NCI-H526 (cell line): ENCODE measurements at regions not wholly inside any gene's neighbourhood (a gene's known extent, or its start where the extent isn't known, plus 50 kb on each side); places are given as distances from the start of the nearest gene placed in this dataset.

ENCODE experiments used
- DNase-seq, 2 experiments: peaks; one replicate each; lab custom pipeline; 2025; lab: John Stamatoyannopoulos, UW

DNA sequence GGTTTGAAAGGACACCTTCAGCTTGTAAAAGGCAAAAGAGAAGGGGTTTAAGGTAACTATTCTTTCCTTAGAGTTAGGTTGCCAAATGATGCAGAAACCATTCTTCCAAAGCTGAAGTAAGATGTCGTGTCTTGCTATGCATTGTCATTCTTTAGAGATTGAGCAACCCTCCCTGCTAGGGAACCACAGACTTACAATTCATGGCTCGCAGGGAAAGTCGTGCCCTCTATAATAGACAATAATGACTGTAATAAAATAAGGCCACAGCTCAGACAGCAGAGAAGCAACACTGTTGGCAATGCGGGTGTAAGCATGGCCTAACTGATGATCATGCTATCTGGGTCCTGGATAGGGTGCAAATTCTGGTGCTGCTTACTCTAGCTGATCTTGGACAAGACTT, 129.6 kb upstream of the CDH13 start:
- no peak for DNase-seq

DNA sequence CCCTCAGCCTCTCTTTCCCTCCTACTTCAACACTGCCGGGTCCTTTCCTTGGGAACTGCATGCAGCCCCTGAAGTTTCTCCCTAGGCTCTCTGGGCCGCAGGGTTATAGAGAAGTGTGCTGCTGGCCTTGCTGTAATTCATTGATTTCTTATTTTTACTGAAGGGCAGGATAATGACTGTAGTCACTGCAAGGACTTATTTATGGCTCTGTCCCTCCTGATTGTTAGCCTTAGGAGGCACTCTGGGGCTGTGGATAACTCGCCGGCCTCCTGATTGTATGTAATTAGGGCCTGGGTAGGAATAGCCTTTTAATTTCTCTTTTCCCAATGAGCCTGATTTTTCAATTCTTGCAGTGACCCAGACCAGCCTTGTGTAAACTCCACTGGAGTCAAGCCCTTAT, 138.3 kb upstream of the CDH13 start:
- no peak for DNase-seq

DNA sequence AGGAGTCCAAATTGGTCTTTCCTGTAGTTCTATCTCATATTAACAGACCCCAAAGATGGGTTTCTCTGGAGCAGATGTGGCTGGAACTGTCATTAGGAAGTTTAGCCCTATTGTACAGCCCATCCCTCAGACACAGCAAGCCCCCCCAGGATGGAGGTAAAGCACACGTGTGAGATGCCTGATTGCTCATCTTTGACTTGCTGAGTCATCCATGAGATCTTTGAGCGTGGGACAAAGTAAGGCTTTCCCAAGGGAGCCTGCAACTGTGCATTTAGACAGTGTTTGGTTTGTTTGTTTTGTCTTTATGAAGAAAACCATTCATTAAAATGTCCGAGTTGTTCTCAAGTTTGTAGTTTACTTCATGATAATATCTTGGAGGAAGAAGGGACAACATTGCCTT, 145.3 kb upstream of the CDH13 start:
- DNase-seq = no peak

DNA sequence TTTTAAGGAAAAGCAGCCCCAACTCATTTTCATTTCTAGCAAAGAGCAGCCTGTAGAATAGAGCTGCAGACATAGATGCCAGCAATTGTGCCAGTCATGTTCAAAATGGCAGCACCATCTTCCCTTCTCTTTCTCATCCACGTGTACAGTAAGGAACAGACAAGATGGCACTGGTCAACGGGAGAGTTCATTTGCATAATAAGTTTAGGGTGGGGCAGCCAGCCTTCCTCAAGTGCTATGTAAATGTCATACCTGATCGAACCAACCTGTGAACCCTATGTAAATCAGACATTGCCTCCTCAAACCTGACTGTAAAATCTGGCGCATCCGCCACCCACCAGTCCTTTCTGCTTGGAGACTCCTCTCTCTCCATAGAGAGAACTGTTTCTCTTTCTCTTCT, 150.0 kb upstream of the CDH13 start:
- DNase-seq = peak; percentile 6 to 16

DNA sequence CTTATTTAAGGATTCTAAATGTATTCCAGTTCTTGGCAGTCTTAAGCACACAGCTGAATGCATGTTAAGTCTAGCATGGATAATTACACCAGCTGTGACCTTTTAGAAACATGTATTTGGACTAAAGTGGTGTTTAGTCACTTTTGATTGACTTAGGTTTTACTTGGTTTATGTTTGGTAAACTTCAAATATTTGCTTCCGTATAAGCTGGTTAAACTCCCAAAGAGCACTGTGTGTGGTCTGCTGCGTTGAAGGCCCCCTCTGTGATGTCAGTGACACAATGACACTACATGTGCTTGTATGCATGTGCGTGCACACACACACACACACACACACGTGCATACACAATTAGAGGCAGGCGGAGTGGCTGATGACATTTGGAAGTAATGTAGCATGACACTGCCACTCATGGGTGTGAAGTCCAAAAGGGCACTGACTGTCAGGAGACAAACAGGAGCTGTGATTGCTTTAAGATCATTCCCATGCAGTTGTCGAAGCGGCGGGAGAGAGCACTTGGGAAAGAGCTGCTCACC, 156.1 kb upstream of the CDH13 start:
- no peak for DNase-seq

DNA sequence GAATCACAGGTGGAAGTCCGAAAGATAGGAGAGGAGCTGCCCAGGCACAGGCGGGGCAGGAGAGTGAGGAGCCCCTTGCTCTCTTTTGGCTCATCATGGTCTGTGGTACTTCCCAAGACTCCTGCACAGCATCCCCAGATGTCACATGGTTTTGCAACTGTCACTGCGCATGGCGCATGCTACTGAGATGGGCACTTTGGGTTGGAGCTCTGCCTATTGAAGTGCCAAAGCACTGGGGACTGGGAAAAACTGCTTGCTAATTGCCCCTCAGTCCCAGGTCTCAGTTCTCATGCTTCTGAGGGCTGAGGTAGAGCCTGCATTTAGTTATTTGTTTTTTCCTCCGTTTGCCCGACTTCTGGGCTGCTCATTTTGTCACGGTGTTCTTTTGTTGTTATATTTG, 156.8 kb upstream of the CDH13 start:
- DNase-seq = no peak

DNA sequence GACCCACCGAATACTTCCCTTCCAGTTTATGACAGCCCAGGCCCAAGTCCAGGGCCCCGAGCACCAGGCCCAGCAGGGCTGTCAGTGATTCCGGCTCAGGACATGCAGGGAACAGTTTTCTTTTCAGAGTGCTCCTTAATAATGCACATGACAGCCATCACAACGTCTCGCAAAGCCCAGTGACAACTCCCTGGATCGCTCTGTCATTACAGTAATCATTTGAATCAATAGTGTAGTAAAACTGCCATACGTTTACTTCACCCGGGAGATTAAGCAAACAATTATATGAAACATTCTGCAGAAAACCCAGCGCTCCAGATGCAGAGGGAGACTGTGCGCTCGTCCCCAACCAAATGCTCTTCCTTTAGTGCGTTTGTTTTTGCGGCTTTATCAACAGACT, 162.6 kb upstream of the CDH13 start:
- DNase-seq = no peak

DNA sequence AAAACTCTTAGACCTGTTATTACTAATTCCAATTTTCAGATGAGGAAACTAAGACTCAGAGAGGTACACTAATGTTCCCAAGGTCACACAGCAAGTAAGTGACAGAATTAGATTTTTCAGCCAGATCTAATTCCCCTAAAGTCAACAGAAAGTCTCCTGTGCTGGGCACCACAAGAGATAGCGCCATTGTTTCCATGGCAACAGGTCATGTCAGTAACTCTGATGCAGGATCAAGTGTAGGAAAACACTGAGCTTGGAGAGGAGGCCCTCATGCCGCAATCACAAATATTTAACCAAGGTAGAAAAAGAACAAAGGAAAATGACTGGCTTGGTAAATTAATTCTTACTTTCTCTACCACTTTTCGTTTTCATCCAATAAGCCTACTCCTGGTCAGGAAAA, 166.0 kb upstream of the CDH13 start:
- DNase-seq = peak in 1 of 2 experiments; percentile 6

DNA sequence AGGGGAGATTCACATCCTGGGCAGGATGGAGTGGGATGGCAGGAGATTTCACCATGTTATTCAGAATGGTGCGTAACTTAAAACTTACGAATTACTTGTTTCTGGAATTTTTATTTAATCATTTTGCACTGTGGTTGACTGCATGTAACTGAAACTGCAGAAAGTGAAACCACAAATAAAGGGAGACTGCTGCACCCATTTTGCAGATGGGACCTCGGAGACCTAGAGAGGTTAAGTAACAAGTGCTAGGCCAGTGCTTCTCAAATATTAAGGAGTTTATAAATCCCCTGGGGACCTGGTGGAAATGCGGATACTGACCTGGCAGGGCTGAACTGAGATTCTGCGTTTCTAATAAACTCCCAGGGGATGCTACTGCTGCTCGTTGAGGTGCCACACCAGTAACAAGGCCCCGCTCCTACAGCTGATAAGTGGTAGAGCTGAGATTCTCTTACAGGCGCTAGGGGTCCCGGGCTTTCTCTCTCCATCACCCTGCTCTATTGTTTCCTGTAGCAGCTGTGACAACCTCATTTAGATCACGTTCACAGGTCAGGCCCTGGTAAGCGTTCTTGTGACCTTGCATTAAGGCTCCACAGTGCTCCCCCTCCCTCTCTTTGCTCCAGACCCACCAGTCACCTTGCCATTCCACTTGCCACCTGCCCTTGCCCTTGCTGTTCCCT, 167.1 kb upstream of the CDH13 start:
- DNase-seq = no peak

DNA sequence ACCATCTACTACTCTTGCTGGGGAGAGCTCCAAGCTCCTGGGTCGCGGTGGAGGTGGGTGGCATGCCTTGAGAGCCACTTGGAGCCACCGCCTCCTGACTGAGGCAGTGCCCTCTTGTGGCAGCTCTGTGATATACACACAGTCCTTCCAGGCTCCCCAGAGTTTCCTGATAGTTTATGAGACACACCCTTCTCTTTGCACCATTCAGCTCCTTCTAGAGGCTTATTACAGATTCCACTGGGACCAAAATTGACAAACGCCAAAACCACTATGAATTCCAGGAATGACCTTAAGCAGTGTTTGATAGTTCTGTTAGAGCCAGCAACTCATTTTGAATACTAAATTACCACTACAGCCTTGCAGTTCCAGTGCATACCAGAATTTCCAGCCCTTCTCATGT, 170.1 kb upstream of the CDH13 start:
- DNase-seq = peak; percentile 6 to 80

DNA sequence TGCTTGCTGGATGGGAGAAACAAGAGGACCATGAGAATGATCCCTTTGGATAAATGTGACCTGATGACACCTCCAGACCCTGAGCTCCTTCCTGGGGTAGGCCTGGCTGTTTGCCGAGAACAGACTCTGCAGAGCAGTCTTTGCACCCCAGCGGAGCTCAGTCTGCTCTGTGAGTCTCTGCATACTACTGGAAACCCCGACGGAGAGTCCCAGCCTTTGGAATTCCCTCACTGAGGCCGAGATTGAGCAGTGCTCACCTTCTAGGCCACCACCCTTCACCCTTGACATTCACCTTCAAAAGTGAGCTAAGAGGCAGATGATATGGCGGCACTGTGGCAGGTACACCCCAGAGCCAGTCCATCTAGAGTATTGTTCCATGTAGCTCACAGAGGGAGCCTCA, 172.2 kb upstream of the CDH13 start:
- DNase-seq = no peak

DNA sequence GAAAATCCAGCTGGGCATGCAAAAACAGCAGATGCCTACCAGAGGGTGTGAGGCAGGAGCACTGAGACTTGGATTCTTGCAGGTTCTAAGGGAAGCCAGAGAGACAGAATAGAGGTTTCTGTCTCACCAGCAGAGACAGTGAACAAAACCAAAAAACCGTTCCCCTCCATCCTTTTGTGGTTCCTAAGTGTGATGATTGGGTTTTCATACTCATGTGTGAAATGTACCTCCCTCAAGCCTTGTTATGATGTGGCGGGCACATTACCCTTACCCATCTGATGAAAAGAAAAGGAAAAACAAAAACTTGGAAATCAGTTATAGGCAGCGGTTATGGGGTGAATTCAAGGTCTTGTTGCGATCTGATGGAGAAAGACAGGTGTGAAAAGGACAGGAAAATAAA, 172.6 kb upstream of the CDH13 start:
- no peak for DNase-seq

DNA sequence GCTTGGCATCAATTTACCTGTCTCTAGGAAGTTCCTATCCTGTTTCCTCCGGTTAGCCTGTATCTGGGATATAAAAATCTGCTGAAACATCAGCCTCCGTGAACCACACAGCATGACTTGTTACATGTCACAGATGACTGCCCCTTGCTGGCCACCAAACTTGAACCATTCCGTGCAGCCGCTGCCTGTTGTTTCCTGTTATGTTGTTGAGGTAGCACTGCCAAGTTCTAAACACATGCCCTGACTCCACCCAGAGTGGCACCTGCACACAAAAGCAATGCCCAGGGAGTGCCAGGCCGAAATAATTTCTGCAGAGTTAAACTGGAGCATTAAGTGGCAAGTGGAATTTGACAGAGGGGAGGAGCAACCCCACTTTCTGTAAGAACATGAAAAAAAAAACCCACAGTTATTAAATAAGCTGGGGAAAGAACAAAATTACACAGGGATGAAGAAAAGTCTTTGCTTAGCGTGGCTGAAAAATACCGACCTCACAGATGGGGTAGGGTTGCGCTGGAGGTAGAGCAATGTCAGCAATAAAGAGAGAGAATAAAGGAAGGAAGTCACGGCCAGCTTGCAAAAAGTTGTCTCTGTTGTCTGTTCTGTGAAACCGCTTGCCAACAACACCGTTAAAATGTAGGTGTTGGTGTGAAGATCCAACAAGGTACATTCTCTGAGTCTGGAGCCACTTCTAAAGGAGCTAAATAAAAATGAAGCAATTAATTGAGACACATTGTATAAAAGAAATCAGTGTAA, 174.6 kb upstream of the CDH13 start:
- DNase-seq = no peak

DNA sequence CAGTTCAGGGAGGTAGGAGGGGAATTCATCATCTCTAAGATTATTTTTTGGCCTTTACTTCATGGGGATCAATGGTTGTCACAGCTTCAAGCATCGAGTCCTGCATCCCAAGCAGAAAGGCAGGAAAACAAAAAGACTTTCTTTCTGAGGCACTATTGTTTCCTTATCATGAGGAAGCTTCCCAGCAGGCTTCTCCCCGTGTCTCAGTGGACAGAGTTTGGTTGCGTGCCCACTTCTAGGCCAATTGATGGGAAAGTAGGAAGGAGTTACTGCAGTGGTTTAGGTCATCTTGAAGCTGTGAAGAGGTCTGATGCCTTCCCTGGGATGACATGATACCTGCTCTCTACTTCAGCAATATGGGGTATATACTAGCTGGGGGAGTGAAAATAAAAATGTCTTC, 175.3 kb upstream of the CDH13 start:
- DNase-seq = no peak

DNA sequence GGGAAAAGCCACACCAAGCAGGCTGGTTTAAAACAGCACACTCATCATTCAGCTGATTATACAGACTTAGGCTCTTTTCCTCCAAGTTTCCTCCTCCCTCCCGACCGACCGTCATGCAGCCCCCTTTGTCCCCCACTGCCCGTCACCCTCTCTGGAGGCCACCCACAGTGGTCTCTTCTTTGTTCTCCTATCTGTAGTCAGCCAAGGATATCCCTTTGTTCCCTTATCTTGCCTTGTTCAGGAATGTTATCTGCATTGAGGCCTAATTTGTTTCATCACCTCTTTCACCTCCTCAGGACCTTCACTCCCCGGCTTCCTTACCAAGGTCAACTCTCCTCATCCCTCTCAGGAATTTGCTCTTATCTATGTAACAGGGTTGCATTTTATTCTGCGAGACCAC, 186.4 kb upstream of the CDH13 start:
- DNase-seq = no peak

DNA sequence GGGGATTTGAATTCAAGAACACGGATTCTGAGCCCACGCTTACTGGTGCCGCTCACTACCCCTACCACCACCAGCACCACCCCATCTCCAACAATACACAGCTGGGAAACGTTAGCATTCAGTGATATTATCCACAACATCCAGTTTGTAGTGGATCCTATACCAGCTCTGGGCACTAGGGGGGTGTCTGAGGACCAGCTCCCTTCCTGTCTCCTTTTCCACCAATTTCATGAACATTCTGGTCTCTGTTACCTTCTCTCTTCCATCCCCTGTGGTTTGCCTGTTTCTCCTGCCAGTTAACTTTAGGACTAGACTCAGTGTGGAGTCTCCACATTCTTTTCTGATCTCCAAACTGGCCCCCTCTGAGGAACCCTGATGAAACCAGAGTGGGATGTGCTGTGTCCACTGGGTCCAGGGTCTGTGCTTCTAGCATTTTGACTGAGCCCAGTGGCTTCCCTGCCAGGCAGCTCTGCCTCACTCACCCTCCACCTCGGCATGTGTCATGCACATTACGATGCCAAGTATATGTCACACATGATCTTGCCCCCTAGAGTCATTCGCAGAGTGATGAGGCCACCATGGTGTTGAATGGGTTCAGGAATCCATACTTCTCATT, 187.0 kb upstream of the CDH13 start:
- peak in 1 of 2 experiments; percentile 10 for DNase-seq

DNA sequence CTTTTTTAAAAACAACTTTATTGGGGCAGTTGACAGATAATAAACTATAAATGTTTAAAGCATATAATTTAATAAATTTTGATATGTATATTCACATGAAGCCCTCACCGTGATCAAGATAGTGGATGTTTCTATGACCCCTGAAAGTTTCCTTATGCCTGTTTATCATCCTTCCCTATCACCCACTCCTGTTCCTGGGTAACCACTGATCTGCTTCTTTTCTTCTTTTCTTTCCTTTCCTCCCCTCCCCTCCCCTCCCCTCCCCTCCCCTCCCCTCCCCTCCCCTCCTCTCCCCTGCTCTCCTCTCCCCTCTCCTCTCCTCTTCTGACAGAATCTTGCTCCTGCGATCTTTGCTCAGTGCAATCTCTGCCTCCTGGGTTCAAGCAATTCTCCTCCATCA, 193.7 kb upstream of the CDH13 start:
- no peak for DNase-seq

DNA sequence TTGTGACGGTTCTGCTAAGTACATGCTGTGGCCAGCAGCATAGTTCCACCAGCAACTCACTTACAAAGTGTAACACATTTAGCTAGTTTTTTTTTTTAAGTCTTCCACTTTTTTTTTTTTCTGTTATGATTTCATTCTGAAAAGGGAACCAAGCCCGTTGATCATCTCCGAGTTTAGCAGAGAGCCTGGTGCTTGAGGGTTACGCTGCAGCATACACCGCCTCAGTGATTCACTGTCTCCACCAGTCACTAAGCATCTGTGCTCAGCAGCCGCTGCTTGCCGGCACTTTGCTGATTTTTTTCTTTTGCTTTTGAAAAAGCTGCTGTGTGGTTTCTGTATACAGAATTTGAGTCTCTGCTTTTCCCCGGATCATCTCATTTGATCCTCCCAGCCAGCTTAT, 194.5 kb upstream of the CDH13 start:
- DNase-seq = no peak

DNA sequence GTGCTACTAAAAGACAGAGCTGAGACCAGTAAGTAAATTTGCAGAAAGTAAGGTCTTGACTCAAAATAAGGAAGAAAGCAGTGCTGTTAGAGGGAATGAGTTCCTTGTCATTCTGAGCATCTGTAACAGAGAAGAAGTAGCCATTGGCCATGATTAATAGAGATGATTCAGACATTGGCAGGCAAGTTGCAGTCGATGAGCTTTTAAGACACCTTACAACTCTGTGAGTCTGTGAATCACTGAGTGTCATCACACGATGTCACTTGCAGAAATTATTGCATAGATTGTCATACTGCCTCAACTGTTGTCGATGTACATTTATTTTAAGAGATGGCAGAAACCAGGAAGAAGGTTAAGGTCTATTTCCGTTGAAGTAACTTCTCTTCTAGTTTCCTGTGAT, 201.1 kb upstream of the CDH13 start:
- no peak for DNase-seq

DNA sequence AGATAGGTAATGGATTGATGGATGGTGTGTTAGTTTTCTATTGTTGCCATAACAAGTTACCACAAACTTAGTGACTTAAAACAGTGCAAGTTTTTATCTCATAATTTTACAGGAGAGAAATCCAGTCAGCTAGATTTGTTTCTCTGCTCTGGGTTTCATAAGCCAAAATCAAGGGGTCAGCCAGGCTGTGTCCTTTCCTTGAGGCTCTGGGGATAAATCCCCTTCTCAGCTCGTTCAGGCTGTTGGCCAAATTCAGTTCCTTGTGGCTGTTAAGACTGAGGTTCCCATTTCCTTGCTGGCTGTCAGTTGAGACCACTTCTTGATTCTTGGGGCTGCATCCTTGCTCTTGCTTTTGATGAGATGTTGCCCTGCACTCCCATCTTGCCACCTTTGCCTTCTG, 204.9 kb upstream of the CDH13 start:
- no peak for DNase-seq

DNA sequence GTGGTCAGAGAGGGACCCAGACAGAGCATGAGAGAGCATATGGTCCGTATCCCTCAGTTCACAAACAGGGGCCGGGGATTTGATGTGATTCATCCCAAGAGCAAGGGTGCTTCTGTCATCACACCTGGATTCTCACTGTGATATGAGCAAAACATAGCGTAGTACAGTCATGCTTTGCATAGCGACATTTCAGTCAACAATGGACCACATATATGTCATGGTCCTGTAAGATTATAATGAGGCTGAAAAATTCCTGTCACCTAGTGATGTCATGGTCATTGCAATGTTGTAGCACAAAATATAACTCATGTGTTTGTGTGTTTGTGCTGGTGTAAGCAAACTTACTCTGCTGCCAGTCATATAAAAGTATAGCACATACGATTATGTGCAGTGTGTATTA, 207.4 kb upstream of the CDH13 start:
- DNase-seq = no peak

DNA sequence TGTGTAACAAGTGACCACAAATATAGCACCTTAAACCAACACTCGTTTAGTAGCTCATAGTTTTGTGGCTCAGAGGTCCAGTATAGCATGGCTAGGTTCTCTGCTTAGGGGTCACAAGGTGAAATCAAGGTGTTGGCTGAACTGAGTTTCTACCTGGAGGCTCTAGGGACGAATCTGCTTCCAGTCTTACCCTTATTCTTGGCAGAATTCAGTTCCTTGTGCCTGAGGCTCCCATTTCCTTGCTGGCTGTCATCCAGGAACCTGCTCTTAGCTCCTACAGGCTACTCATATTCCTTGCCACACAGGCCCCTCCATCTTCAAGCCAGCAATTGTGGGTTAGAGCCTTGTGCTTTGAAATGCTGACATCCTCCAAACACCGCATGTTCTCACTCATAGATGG, 212.3 kb upstream of the CDH13 start:
- DNase-seq = no peak

DNA sequence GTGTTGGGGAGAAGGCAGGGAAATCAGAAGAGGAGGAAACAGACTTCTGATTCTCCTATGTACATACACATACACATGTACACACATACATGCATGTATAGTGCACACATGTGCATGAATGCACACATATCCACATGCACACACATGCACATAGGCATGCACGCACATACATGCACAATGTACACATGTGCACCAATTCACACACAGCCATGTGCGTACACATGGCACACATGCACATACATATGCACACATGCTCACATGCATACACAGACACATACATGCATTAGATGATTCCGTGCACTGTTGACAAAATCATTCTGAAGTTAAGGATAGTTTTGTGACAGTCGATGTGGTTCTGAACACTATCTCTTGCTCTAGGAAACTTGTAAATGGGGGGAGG, 214.0 kb upstream of the CDH13 start:
- DNase-seq = no peak
